22Rv1 (cell line): ENCODE measurements at regions not wholly inside any gene's neighbourhood (a gene's known extent, or its start where the extent isn't known, plus 50 kb on each side); places are given as distances from the start of the nearest gene placed in this dataset.

Experiments
- CTCF ChIP-seq: fragments of 450-650 bp; IDR thresholded peaks from 2 replicates; pipeline ENCODE4 v1.5.1; 2017; ENCODE audit warnings: mild to moderate bottlenecking
- ZFX ChIP-seq: fragments of 450-650 bp; IDR thresholded peaks from 2 replicates; pipeline ENCODE4 v1.6.1; 2017; ENCODE audit warnings: antibody characterized with exemption, borderline replicate concordance

- TF ChIP-seq CTCF (no peak), ZFX (no peak)
Measured at GRCh38 chr5:125346316-125346715, 599.9 kb upstream of the ZNF608 start.
